ENCODE measurements at regions not wholly inside any gene's neighbourhood (a gene's known extent, or its start where the extent isn't known, plus 50 kb on each side); places are given as distances from the start of the nearest gene placed in this dataset.
"Not testable (repeated sequence)": the region's sequence is repeated elsewhere in the genome, so short reads cannot be mapped to it uniquely, and the experiment has no call there.

- H2AFZ ChIP-seq (replicated peaks; ENCODE audit: low read length, poor library complexity); DNase-seq; H2BK5ac ChIP-seq (ENCODE audit: low read depth, low read length, poor library complexity, severe bottlenecking); H2BK120ac ChIP-seq (ENCODE audit: low read depth, low read length); H4K8ac ChIP-seq (ENCODE audit: low read depth in 2 of 2, low read length in 2 of 2); H3K27ac ChIP-seq (ENCODE audit: insufficient read depth, low read length); H3K9me3 ChIP-seq (ENCODE audit: control insufficient read depth, insufficient read depth, low read length); H3K27me3 ChIP-seq (ENCODE audit: control insufficient read depth, insufficient read depth, low read length); POLR2A ChIA-PET (ENCODE audit: unreplicated experiment); H3K4me1 ChIP-seq (ENCODE audit: control insufficient read depth, insufficient read depth, low read length); H3K79me1 ChIP-seq (ENCODE audit: low read depth in 1 of 2, low read length in 2 of 2); H3K14ac ChIP-seq (replicated peaks; ENCODE audit: low read depth, low read length); ATAC-seq (ENCODE audit: low read depth); H3K4ac ChIP-seq (ENCODE audit: low read depth, low read length); H4K5ac ChIP-seq (ENCODE audit: low read depth, low read length); H3K9ac ChIP-seq (ENCODE audit: low read depth, low read length); H4K20me1 ChIP-seq (ENCODE audit: insufficient read depth, low read length); H2BK15ac ChIP-seq (ENCODE audit: low read depth, low read length); H3K56ac ChIP-seq (ENCODE audit: extremely low read depth, insufficient read depth, low read length); H2AK9ac ChIP-seq (replicated peaks; ENCODE audit: low read depth, low read length, poor library complexity); H2BK20ac ChIP-seq (ENCODE audit: low read depth, low read length); dilution Hi-C loops (cut with HindIII; ENCODE audit: low sequenced_read_pairs, unreplicated experiment); BruUV-seq (replicated peaks); H2AK5ac ChIP-seq (ENCODE audit: low read depth, low read length); H3K4me3 ChIP-seq (ENCODE audit: insufficient read depth, low read depth, low read length); CTCF ChIA-PET; H3K4me2 ChIP-seq (ENCODE audit: low read depth, low read length); H3K18ac ChIP-seq (ENCODE audit: low read depth, low read length); H3K9me1 ChIP-seq (ENCODE audit: insufficient read depth, low read length); intact Hi-C loops (cut with micrococcal nuclease); in situ Hi-C loops (cut with MboI; ENCODE audit: low sequenced_read_pairs); H3K23ac ChIP-seq (ENCODE audit: low read depth, low read length); H4K91ac ChIP-seq (ENCODE audit: insufficient read depth, low read depth, low read length); H3K36me3 ChIP-seq (ENCODE audit: control insufficient read depth, insufficient read depth, low read length): not testable (repeated sequence)
- 60% methylated on average over 1 of the region's 2 CpGs; no CpG with 5 or more reads in 1 of the 2 experiments for WGBS, 2 experiments (ENCODE audit: extremely low coverage in 2 of 2, insufficient read length in 1 of 2)
Measured at GRCh38 chr2:90251576-90251975, 1560.1 kb downstream of the RPIA start.

DNA sequence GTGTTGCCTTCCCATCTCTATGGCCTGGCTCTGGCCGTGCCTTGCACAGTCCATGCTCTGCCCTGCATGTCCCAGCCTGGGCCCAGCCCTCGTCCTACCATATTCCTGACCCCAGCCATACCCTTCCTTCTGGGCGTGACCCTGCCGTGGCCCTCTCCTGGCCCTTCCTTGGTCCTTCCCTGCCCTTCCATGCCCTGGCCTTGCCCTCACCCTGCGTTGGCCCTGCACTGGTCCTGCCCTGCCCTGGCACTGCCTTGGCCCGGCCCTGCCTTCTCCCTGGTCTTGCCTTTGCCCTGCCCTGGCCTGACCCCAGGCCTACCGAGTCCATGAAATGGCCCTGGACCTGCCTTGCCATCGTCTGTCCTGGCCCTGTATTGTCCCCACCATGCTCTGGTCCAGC, 1561.8 kb downstream of the RPIA start:
- H3K56ac ChIP-seq (ENCODE audit: extremely low read depth, insufficient read depth, low read length); dilution Hi-C loops (cut with HindIII; ENCODE audit: low sequenced_read_pairs, unreplicated experiment); H3K4me1 ChIP-seq (ENCODE audit: control insufficient read depth, insufficient read depth, low read length); H2AFZ ChIP-seq (replicated peaks; ENCODE audit: low read length, poor library complexity); H3K9ac ChIP-seq (ENCODE audit: low read depth, low read length); H2BK15ac ChIP-seq (ENCODE audit: low read depth, low read length); H4K91ac ChIP-seq (ENCODE audit: insufficient read depth, low read depth, low read length); H3K9me1 ChIP-seq (ENCODE audit: insufficient read depth, low read length); H4K5ac ChIP-seq (ENCODE audit: low read depth, low read length); H2BK5ac ChIP-seq (ENCODE audit: low read depth, low read length, poor library complexity, severe bottlenecking); CTCF ChIA-PET; H3K27ac ChIP-seq (ENCODE audit: insufficient read depth, low read length); H3K79me1 ChIP-seq (ENCODE audit: low read depth in 1 of 2, low read length in 2 of 2); H2AK9ac ChIP-seq (replicated peaks; ENCODE audit: low read depth, low read length, poor library complexity); H2BK20ac ChIP-seq (ENCODE audit: low read depth, low read length); H3K14ac ChIP-seq (replicated peaks; ENCODE audit: low read depth, low read length); H3K18ac ChIP-seq (ENCODE audit: low read depth, low read length); H3K23ac ChIP-seq (ENCODE audit: low read depth, low read length); H2AK5ac ChIP-seq (ENCODE audit: low read depth, low read length); H3K4me2 ChIP-seq (ENCODE audit: low read depth, low read length); H3K4me3 ChIP-seq (ENCODE audit: insufficient read depth, low read depth, low read length); POLR2A ChIA-PET (ENCODE audit: unreplicated experiment); H2BK120ac ChIP-seq (ENCODE audit: low read depth, low read length); H3K4ac ChIP-seq (ENCODE audit: low read depth, low read length); DNase-seq; in situ Hi-C loops (cut with MboI; ENCODE audit: low sequenced_read_pairs); H3K27me3 ChIP-seq (ENCODE audit: control insufficient read depth, insufficient read depth, low read length); H4K20me1 ChIP-seq (ENCODE audit: insufficient read depth, low read length); intact Hi-C loops (cut with micrococcal nuclease); H4K8ac ChIP-seq (ENCODE audit: low read depth in 2 of 2, low read length in 2 of 2); ATAC-seq (ENCODE audit: low read depth); H3K36me3 ChIP-seq (ENCODE audit: control insufficient read depth, insufficient read depth, low read length); H3K9me3 ChIP-seq (ENCODE audit: control insufficient read depth, insufficient read depth, low read length); BruUV-seq (replicated peaks): not testable (repeated sequence)
- WGBS, 2 experiments (ENCODE audit: extremely low coverage in 2 of 2, insufficient read length in 1 of 2): 63% methylated on average over 4 of the region's 8 CpGs; no CpG with 5 or more reads in 1 of the 2 experiments
